KMS-11 (cell line): ENCODE measurements at regions not wholly inside any gene's neighbourhood (a gene's known extent, or its start where the extent isn't known, plus 50 kb on each side); places are given as distances from the start of the nearest gene placed in this dataset.

ENCODE experiments used
- H2AFZ ChIP-seq: fragments of 200-600 bp; sonication (generic); 2 replicates; pipeline ENCODE4 v1.6.1; 2016; ENCODE audit warnings: antibody characterized with exemption, mixed run types, low read depth
- H3K27ac ChIP-seq: fragments of 200-600 bp; sonication (generic); 2 replicates; pipeline ENCODE4 v1.6.1; 2016; ENCODE audit warnings: mild to moderate bottlenecking, mixed run types
- H3K27me3 ChIP-seq: fragments of 200-600 bp; sonication (generic); 2 replicates; pipeline ENCODE4 v1.6.1; 2017; ENCODE audit warnings: mild to moderate bottlenecking, low read depth, mixed run types, moderate library complexity; ENCODE audit not compliant: insufficient read depth
- H3K36me3 ChIP-seq: fragments of 200-600 bp; sonication (generic); 2 replicates; pipeline ENCODE4 v1.6.1; 2017; ENCODE audit warnings: mild to moderate bottlenecking, mixed run types; ENCODE audit not compliant: insufficient read depth
- H3K4me1 ChIP-seq: fragments of 200-600 bp; sonication (generic); 2 replicates; pipeline ENCODE4 v1.6.1; 2016; ENCODE audit warnings: mild to moderate bottlenecking, low read depth, mixed run types; ENCODE audit not compliant: poor library complexity, severe bottlenecking
- H3K4me2 ChIP-seq: fragments of 200-600 bp; sonication (generic); 2 replicates; pipeline ENCODE4 v1.7.0; 2016; ENCODE audit warnings: mild to moderate bottlenecking, mixed run types
- H3K4me3 ChIP-seq: fragments of 200-600 bp; sonication (generic); IDR thresholded peaks from 2 replicates; pipeline ENCODE4 v1.6.1; 2017; ENCODE audit warnings: low read depth, low read length, mixed read lengths; ENCODE audit not compliant: insufficient read depth
- H3K79me2 ChIP-seq: fragments of 200-600 bp; sonication (generic); 2 replicates; pipeline ENCODE4 v1.6.1; 2016; ENCODE audit warnings: low read depth, mixed run types; ENCODE audit not compliant: insufficient read depth
- H3K9ac ChIP-seq: fragments of 200-600 bp; sonication (generic); 2 replicates; pipeline ENCODE4 v1.6.1; 2016; ENCODE audit warnings: mild to moderate bottlenecking, mixed run types
- H4K20me1 ChIP-seq: fragments of 200-600 bp; sonication (generic); 2 replicates; pipeline ENCODE4 v1.6.1; 2016; ENCODE audit warnings: mild to moderate bottlenecking, mixed run types; ENCODE audit not compliant: insufficient read depth
- TF ChIP-seq, protein P1 (sequence below): fragments of 200-600 bp; sonication (generic); conservative IDR thresholded peaks from 2 replicates; pipeline ENCODE4 v1.6.1; 2017; ENCODE audit warnings: low read depth, mild to moderate bottlenecking, antibody characterized with exemption, low read length, moderate library complexity, mixed read lengths

DNA sequence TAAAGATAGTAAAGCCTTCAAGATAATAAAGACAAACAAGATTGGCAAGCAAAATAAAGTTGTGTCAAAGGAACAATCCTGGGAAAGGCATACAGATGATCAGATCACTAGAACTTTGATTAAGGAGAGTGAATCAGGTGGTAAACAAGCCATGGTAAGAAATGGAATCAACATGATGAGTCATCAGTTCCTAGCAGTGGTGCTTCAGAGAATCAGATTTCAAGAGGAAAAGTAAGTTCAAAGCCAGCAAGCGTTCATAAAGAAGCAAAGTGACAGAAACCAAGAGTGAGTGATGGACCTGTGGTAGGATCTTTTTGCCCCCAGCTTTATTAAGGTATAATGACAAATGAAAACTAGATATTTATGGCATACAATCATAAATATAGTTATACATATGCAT lies 340.4 kb downstream of the TPBG start:
- Histone ChIP-seq H3K27me3 (no peaks in the 10 kb centered on the region), H3K4me1 (no peaks in the 10 kb centered on the region), H3K27ac (no peak overlapping the region), H3K79me2 (no peaks in the 10 kb centered on the region), H3K9ac (no peak overlapping the region), H3K4me3 (no peak overlapping the region), H3K36me3 (no peaks in the 10 kb centered on the region), H2AFZ (no peak overlapping the region), H4K20me1 (no peaks in the 10 kb centered on the region), H3K4me2 (no peak overlapping the region)
- TF ChIP-seq, protein P1, sequence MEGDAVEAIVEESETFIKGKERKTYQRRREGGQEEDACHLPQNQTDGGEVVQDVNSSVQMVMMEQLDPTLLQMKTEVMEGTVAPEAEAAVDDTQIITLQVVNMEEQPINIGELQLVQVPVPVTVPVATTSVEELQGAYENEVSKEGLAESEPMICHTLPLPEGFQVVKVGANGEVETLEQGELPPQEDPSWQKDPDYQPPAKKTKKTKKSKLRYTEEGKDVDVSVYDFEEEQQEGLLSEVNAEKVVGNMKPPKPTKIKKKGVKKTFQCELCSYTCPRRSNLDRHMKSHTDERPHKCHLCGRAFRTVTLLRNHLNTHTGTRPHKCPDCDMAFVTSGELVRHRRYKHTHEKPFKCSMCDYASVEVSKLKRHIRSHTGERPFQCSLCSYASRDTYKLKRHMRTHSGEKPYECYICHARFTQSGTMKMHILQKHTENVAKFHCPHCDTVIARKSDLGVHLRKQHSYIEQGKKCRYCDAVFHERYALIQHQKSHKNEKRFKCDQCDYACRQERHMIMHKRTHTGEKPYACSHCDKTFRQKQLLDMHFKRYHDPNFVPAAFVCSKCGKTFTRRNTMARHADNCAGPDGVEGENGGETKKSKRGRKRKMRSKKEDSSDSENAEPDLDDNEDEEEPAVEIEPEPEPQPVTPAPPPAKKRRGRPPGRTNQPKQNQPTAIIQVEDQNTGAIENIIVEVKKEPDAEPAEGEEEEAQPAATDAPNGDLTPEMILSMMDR, result no peak

DNA sequence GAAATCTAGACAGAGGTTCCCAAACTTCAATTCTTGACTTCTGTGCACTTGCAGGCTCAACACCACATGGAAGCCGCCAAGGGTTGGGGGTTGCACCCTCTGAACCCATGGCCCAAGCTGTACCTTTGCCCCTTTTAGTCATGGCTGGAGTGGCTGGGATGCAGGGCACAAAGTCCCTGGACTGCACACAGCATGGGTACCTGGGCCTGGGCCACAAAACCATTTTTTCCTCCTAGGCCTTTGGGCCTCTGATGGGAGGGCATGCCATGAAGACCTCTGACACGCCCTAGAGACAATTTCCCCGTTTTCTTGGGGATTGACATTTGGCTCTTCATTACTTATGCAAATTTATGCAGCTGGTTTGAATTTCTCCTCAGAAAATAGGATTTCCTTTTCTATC lies 342.0 kb downstream of the TPBG start:
- TF ChIP-seq, protein P1, result no peak
- no peaks in the 10 kb centered on the region for H3K27me3 ChIP-seq
- H3K4me2 ChIP-seq, result no peak overlapping the region
- H4K20me1 ChIP-seq, result no peaks in the 10 kb centered on the region
- no peaks in the 10 kb centered on the region for H3K36me3 ChIP-seq
- H2AFZ ChIP-seq, result no peak overlapping the region
- no peaks in the 10 kb centered on the region for H3K4me1 ChIP-seq
- H3K27ac ChIP-seq, result no peak overlapping the region
- H3K9ac ChIP-seq, result no peak overlapping the region
- no peak overlapping the region for H3K4me3 ChIP-seq
- H3K79me2 ChIP-seq, result no peaks in the 10 kb centered on the region

DNA sequence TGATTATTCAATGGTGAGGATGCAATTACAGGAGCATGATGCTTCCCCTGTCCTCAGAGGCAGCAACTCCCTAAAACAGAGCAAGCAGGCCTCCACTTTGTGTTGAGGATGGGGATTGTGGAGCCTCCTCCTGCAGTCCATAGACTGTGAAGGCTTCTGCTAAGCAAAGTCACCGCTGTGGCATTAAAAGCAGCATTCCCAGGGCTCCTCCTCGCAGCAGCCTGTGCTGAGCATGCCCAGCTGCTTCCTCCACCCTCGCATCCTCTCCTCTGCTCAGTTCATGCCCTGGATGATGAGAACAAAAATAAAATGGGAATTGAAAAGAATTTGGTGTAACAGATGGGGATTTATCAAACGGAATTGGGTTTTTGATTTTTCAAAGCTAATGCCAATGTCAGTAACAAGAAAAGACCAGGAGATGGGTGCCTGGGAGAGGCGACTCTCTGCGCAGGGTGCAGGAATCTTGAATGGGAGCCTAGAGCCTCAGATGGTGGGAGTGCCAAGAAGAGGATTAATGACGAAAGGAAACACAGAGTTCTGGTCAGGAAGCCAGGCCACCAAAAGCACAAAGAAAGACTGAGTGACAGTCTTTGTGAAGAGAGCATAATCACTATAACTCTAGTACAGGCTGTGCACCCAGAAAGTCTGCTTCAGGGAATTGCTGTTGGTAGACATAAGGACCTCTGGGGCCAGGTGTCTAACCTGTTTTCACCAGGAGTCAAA lies 347.6 kb downstream of the TPBG start:
- Histone ChIP-seq H3K4me1 (no peaks in the 10 kb centered on the region), H3K79me2 (no peaks in the 10 kb centered on the region), H4K20me1 (no peaks in the 10 kb centered on the region), H3K27me3 (no peaks in the 10 kb centered on the region), H3K4me2 (no peak overlapping the region), H3K27ac (no peak overlapping the region), H3K9ac (no peak overlapping the region), H3K36me3 (no peaks in the 10 kb centered on the region), H3K4me3 (no peak overlapping the region), H2AFZ (no peak overlapping the region)
- TF ChIP-seq, protein P1, result no peak

DNA sequence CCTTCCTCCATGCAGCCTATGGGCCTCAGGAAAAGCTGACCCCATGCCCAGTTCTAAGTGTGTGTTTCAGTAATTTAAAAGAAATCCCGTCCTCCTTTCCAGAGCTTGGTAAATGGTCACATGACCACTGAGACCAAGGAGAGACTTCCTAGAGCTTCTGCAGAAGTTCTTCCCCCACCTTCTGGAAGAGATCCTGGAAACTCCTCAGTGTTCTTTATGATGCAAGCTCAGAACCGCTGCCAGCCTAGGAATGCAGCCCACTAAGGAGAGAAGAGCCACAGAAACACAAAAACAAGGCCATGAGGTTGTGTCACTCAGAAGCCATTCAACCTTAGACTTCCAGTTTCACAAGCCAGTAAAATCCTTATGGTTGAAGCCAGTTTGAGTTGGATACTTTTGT lies 348.4 kb downstream of the TPBG start:
- H3K36me3 ChIP-seq, result no peaks in the 10 kb centered on the region
- H3K4me3 ChIP-seq, result no peak overlapping the region
- H3K27ac ChIP-seq, result no peak overlapping the region
- no peak overlapping the region for H3K9ac ChIP-seq
- no peaks in the 10 kb centered on the region for H3K27me3 ChIP-seq
- H2AFZ ChIP-seq, result no peak overlapping the region
- H4K20me1 ChIP-seq, result no peaks in the 10 kb centered on the region
- no peaks in the 10 kb centered on the region for H3K4me1 ChIP-seq
- no peaks in the 10 kb centered on the region for H3K79me2 ChIP-seq
- no peak overlapping the region for H3K4me2 ChIP-seq
- TF ChIP-seq, protein P1, result no peak
